ENCODE measurements at regions not wholly inside any gene's neighbourhood (a gene's known extent, or its start where the extent isn't known, plus 50 kb on each side); places are given as distances from the start of the nearest gene placed in this dataset.
"Not testable (repeated sequence)": the region's sequence is repeated elsewhere in the genome, so short reads cannot be mapped to it uniquely, and the experiment has no call there.

DNA sequence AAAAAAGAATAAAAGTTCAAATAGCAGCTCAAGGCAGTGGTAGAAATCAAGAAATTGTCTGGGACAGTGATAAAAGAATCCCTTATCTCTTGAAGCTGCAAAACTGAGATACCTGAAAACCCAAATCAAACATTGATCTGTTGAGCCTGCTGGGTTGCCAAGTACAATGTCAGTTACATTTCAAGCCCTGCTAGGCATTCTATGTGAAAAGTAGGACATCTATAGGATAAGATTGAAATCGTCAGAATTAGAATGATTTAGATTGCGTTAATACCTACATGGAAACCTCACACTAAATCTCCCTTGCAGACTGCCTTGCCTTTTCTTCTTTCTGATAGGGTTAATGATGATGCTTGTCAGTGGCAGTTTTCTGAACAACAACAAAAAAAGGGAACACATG lies 1684.4 kb upstream of the B3GALT2 start:
- TF ChIP-seq POU2F2 (IDR thresholded peaks at IDR 0.05; ENCODE audit: low read depth, low read length) (no peak), TAF1 (IDR thresholded peaks at IDR 0.05; ENCODE audit: low read depth, low read length) (no peak), SPI1 (IDR thresholded peaks at IDR 0.05; ENCODE audit: low read depth, low read length) (no peak), PAX5 (IDR thresholded peaks at IDR 0.05; ENCODE audit: insufficient read depth, low read length, severe bottlenecking) (no peak), POLR2AphosphoS5 (IDR thresholded peaks at IDR 0.05; ENCODE audit: low read depth, low read length) (no peak), POLR2A (IDR thresholded peaks at IDR 0.05; ENCODE audit: low read depth, low read length) (no peak)
- FAIRE-seq (no peak), DNase-seq (ENCODE audit: insufficient read length, low spot score) (no peak)

DNA sequence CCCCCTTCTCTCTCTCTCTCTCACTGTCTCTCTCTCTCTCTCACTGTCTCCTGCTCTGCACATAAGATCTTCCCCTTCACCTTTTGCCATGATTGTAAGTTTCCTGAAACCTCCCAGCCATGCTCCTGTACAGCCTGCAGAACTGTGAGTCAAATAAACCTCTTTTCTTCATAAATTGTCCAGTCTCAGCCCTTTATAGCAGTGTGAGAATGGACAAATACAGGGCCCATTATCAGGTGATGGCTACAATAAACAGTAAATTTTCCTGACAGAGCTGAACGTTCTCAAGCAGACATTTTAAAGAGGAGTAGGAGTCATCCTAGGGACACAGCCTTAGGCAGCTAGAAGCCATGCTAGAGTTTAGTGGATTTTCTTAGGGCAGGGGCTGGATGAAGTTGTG lies 1679.7 kb upstream of the B3GALT2 start:
- TF ChIP-seq SPI1 (IDR thresholded peaks at IDR 0.05; ENCODE audit: low read depth, low read length) (no peak), PAX5 (IDR thresholded peaks at IDR 0.05; ENCODE audit: insufficient read depth, low read length, severe bottlenecking) (no peak), TAF1 (IDR thresholded peaks at IDR 0.05; ENCODE audit: low read depth, low read length) (no peak)
- no peak for DNase-seq (ENCODE audit: insufficient read length, low spot score)
- FAIRE-seq, result no peak

DNA sequence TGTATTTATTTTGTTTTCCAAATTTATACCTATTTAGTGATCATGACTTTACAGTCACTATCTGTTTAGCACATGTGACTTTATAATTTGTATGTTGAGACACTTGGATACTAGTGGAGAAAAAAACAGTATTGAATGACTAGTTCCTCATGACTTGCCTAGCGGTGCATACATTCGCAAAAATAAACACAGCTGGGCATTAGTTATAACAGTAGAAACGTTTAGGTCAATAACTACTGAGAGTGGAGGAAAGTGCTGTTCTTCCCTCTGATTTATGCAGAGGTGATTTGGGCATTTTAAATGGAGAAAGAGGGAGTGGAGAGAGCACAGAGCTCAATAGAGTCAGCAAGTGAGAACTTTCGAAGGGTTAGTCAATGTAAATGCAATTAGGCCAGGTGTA lies 1679.0 kb upstream of the B3GALT2 start:
- TF ChIP-seq PAX5 (IDR thresholded peaks at IDR 0.05; ENCODE audit: insufficient read depth, low read length, severe bottlenecking) (no peak), POLR2AphosphoS5 (IDR thresholded peaks at IDR 0.05; ENCODE audit: low read depth, low read length) (no peak), POLR2A (IDR thresholded peaks at IDR 0.05; ENCODE audit: low read depth, low read length) (no peak)
- no peak for DNase-seq (ENCODE audit: insufficient read length, low spot score)
- no peak for FAIRE-seq

DNA sequence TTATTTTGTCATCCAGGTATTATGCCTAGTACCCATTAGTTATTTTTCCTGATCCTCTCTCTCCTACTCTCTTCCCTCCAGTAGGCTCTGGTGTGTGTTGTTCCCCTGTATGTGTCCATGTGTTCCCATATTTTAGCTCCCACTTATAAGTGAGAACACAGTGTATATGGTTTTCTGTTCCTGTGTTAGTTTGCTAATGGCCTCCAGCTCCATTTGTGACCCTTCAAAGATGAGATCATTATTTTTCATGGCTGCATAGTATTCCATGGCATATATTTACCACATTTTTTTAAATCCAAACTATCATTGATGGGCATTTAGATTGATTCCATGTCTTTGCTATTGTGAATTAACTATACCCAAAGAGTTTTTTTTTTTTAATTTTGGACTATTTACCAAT lies 1675.7 kb upstream of the B3GALT2 start:
- no peak for DNase-seq (ENCODE audit: insufficient read length, low spot score)
- no peak for FAIRE-seq
- no peak for TF ChIP-seq POLR2AphosphoS5 (IDR thresholded peaks at IDR 0.05; ENCODE audit: low read depth, low read length)
- no peak for TF ChIP-seq PAX5 (IDR thresholded peaks at IDR 0.05; ENCODE audit: insufficient read depth, low read length, severe bottlenecking)
- no peak for TF ChIP-seq SPI1 (IDR thresholded peaks at IDR 0.05; ENCODE audit: low read depth, low read length)
- TF ChIP-seq POU2F2 (IDR thresholded peaks at IDR 0.05; ENCODE audit: low read depth, low read length), result no peak
- TF ChIP-seq TAF1 (IDR thresholded peaks at IDR 0.05; ENCODE audit: low read depth, low read length), result no peak
- TF ChIP-seq POLR2A (IDR thresholded peaks at IDR 0.05; ENCODE audit: low read depth, low read length), result no peak

DNA sequence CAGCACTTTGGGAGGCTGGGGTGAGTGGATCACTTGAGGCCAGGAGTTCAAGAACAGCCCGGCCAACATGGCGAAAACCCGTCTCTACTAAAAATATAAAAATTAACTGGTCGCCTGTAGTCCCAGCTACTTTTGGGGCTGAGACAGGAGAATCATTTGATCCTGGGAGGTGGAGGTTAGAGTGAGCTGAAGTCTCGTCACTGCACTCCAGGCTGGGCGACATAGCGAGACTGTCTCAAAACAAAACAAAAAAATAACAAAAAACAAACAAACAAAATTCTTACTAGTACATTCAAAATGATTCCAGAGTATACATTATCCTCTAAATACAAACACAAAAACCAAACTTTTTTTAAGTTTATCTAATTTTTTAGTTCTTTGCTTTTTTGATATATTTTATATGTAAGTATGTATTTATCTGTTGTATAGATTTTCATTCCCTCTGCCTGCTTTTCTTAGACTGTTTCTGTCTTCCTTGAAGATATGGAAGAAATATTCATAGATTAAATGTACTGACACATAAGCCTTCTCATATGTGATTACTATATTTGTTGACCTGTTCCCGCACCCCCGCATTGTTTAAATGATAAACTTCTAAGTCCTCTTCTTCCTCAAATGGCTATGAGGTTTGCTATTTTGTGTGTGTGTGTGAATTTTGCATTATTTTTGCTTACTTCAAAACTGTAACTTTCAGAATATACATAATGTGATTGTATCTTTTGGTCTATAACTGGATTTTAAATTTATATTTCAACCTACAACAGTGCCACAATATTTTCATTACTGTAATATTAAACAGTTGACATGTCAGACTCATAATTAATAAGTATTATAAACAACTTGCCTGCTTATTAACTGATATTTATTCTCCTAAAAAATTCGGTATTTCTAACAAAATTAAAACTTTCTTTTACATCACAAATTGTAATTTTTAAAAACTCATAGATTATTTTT lies 1674.1 kb upstream of the B3GALT2 start:
- FAIRE-seq, result no peak

DNA sequence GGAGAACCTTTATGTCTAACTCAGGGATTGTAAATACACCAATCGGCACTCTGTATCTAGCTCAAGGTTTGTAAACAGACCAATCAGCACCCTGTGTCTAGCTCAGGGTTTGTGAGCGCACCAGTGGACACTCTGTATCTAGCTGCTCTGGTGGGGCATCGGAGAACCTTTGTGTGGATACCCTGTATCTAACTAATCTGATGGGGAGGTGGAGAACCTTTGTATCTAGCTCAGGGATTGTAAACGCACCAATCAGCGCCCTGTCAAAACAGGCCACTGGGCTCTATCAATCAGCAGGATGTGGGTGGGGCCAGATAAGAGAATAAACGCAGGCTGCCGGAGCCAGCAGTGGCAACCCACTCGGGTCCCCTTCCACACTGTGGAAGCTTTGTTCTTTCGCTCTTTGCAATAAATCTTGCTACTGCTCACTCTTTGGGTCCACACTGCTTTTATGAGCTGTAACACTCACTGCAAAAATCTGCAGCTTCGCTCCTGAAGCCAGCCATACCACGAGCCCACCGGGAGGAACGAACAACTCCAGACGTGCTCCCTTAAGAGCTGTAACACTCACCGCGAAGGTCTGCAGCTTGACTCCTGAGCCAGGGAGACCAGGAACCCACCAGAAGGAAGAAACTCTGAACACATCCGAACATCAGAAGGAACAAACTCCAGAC lies 1673.2 kb upstream of the B3GALT2 start:
- not testable (repeated sequence) for DNase-seq (ENCODE audit: insufficient read length, low spot score); FAIRE-seq

More for the DNA sequence above, 1674.1 kb upstream of the B3GALT2 start:
- TF ChIP-seq TAF1 (IDR thresholded peaks at IDR 0.05; ENCODE audit: low read depth, low read length) (no peak), POLR2AphosphoS5 (IDR thresholded peaks at IDR 0.05; ENCODE audit: low read depth, low read length) (no peak), POU2F2 (IDR thresholded peaks at IDR 0.05; ENCODE audit: low read depth, low read length) (no peak), POLR2A (IDR thresholded peaks at IDR 0.05; ENCODE audit: low read depth, low read length) (no peak), SPI1 (IDR thresholded peaks at IDR 0.05; ENCODE audit: low read depth, low read length) (no peak), PAX5 (IDR thresholded peaks at IDR 0.05; ENCODE audit: insufficient read depth, low read length, severe bottlenecking) (no peak)
- no peak for DNase-seq (ENCODE audit: insufficient read length, low spot score)

DNA sequence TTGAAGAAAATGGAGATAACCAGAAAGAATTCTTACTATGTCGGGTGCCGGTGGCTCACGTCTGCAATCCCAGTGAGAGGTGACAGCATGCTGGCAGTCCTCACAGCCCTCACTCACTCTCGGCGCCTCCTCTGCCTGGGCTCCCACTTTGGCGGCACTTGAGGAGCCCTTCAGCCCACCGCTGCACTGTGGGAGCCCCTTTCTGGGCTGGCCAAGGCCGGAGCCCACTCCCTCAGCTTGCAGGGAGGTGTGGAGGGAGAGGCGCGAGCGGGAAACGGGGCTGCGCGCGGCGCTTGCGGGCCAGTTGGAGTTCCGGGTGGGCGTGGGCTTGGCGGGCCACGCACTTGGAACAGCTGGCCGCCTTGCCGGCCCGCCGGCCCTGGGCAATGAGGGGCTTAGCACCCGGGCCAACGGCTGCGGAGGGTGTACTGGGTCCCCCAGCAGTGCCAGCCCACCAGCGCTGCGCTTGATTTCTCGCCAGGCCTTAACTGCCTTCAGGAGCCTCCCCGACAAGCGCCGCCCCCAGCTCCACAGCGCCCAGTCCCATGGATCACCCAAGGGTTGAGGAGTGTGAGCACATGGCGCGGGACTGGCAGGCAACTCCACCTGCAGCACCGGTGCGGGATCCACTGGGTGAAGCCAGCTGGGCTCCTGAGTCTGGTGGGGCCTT lies 1672.5 kb upstream of the B3GALT2 start:
- not testable (repeated sequence) for FAIRE-seq; DNase-seq (ENCODE audit: insufficient read length, low spot score)

DNA sequence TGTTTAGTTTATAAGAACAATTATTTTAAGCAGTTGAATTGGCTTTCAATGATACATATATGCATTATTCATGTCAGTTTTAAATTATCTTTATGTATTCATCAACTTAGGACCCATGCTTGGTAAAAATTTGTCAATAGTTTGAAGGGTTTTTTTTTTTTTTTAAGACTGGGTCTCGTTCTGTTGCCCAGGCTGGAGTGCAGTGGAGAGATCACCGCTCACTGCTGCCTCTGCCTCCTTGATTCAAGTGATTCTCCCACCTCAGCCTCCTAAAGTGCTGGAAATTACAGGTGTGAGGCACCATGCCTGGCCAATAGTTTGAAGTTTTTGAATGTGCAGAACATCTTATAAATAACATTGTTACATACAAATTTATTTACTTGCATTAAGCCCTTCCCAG lies 1671.0 kb upstream of the B3GALT2 start:
- no peak for TF ChIP-seq PAX5 (IDR thresholded peaks at IDR 0.05; ENCODE audit: insufficient read depth, low read length, severe bottlenecking)
- TF ChIP-seq POLR2A (IDR thresholded peaks at IDR 0.05; ENCODE audit: low read depth, low read length), result no peak
- no peak for TF ChIP-seq TAF1 (IDR thresholded peaks at IDR 0.05; ENCODE audit: low read depth, low read length)
- no peak for TF ChIP-seq POLR2AphosphoS5 (IDR thresholded peaks at IDR 0.05; ENCODE audit: low read depth, low read length)
- FAIRE-seq (no peak), DNase-seq (ENCODE audit: insufficient read length, low spot score) (no peak)

DNA sequence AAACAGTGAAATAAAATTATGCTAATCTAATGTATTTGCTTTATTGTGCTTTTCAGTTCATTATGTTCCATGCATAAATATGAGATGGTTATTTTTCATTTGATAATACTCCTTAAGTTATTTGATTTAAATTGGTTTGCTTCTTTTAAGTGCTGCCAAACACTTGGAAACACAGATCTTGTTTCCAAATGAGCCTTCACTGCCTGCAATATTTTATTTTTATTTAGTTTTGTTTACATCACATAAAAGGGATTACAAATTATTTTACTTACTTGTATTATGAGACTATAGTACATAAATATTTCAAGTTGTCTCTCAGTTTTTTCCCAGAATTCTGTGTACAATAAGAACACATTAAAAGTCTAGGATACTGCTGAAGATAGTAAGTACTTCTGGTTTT lies 1662.4 kb upstream of the B3GALT2 start:
- FAIRE-seq, result no peak
- TF ChIP-seq POU2F2 (IDR thresholded peaks at IDR 0.05; ENCODE audit: low read depth, low read length) (no peak), PAX5 (IDR thresholded peaks at IDR 0.05; ENCODE audit: insufficient read depth, low read length, severe bottlenecking) (no peak), POLR2AphosphoS5 (IDR thresholded peaks at IDR 0.05; ENCODE audit: low read depth, low read length) (no peak), TAF1 (IDR thresholded peaks at IDR 0.05; ENCODE audit: low read depth, low read length) (no peak), SPI1 (IDR thresholded peaks at IDR 0.05; ENCODE audit: low read depth, low read length) (no peak), POLR2A (IDR thresholded peaks at IDR 0.05; ENCODE audit: low read depth, low read length) (no peak)
- no peak for DNase-seq (ENCODE audit: insufficient read length, low spot score)

DNA sequence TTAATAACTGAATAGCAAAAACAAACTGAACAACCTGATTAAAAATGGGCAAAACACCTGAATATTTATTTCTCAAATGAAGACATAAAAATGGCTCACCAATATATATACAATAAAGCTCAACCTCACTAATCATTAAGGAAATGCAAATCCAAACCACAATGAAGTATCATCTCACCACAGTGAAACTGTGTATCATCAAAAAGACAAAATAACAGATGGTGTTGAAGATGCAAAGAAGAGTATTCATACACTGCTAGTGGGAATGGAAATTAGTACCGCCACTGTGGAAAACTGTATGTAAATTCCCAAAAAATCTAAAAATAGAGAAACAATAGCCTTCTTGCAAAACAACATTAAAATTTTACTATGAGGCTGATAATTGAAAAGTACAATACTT lies 1660.1 kb upstream of the B3GALT2 start:
- FAIRE-seq, result no peak
- no peak for TF ChIP-seq TAF1 (IDR thresholded peaks at IDR 0.05; ENCODE audit: low read depth, low read length)
- TF ChIP-seq POLR2AphosphoS5 (IDR thresholded peaks at IDR 0.05; ENCODE audit: low read depth, low read length), result no peak
- TF ChIP-seq POU2F2 (IDR thresholded peaks at IDR 0.05; ENCODE audit: low read depth, low read length), result no peak
- no peak for TF ChIP-seq POLR2A (IDR thresholded peaks at IDR 0.05; ENCODE audit: low read depth, low read length)
- TF ChIP-seq PAX5 (IDR thresholded peaks at IDR 0.05; ENCODE audit: insufficient read depth, low read length, severe bottlenecking), result no peak
- no peak for TF ChIP-seq SPI1 (IDR thresholded peaks at IDR 0.05; ENCODE audit: low read depth, low read length)
- DNase-seq (ENCODE audit: insufficient read length, low spot score), result no peak
